Stimulated activated naive CD8-positive, alpha-beta T cell treated with anti-CD3 and anti-CD28 coated beads, Interleukin-15, Interleukin-2, amounts not matched to agents 100 U/mL and 50 U/mL, for 24 hours (primary cell): ENCODE measurements at regions not wholly inside any gene's neighbourhood (a gene's known extent, or its start where the extent isn't known, plus 50 kb on each side); places are given as distances from the start of the nearest gene placed in this dataset.

ENCODE experiments used
- ATAC-seq: fragments of 150-1000 bp; cut with Tn5 transposase; one replicate; pipeline ENCODE4 v1.10.0; 2021
- DNase-seq: peaks from one replicate; pipeline ENCODE4 v3.0.0; 2021

DNA sequence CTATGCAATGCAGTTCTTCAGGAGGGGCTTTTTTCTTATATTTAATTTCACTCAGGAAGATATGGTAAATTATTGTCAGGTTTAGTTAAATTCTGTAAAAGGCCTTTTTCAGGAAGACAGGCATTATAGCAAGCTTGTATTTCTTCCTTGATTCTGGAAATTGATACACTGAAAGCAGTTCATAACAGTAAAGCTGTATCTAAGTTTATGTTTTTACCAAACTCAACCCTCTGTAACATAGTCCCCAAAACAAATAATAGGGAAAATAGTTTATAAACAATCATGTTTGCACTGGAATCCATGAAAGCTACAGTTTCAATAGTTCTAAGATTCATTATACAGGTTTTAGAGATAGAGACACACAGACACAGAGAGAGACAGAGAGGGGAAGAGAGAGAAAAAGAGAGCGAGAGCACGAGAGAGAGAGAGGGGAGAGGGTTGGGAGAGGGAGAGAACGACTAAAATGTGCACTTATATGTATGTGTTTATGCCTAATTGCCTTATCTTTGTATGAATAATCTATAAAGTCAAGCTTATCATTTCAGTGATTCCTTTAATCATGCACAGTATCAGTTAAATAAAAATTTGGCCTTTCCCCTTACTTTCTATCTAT, 454.4 kb downstream of the RFPL4B start:
- ATAC-seq (no peak), DNase-seq (no peak)

DNA sequence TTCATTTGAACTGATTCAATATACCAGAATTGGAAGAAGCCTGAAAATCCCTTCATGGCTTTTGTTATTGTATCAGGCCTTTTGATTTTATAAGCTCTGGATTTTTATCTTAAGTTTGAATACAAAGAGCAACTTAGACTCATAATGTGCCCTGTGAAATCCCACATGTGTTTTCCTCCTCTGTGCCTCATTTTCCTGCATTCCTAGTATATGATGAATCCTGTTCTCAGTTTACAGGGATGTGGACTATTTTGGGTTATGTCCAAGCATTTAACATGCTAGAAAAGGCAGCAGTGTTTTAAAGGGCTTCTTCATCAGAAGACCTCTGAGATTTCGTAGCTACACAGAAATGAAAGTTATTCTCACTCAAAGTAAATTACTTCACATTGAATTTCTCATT, 455.0 kb downstream of the RFPL4B start:
- no peak for DNase-seq
- no peak for ATAC-seq

DNA sequence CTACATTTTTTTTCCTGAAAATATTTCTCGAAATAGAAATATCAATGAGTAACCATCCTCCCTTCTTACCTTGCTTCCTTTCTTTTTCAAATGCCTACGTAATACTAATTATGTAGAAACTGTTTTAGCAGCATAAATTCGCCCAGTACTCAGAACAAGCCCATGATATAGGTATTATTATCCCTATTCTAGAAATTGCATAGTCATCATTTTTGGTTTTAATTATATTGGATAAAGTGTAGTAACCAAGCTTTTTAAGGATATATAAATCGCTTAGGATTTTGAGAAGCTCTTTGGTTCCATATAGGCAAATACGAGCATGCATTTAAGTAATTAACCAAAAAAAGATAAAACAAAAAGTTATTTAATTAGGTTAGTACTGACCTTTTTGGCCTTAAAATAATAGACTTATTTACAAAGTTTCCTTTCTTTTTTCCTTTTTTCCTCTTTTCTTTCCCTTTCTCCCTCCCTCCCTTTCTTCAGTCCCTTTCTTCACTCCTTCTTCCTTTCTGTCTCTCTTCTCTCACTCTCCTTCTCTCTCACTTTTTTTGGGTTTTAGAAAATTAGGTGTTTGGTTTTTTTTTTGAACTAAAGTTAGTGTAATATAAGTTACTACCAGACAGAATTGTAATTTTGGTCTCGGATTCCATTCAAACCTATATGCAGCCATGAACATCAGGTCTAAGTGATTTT, 457.7 kb downstream of the RFPL4B start:
- ATAC-seq, result no peak
- no peak for DNase-seq

DNA sequence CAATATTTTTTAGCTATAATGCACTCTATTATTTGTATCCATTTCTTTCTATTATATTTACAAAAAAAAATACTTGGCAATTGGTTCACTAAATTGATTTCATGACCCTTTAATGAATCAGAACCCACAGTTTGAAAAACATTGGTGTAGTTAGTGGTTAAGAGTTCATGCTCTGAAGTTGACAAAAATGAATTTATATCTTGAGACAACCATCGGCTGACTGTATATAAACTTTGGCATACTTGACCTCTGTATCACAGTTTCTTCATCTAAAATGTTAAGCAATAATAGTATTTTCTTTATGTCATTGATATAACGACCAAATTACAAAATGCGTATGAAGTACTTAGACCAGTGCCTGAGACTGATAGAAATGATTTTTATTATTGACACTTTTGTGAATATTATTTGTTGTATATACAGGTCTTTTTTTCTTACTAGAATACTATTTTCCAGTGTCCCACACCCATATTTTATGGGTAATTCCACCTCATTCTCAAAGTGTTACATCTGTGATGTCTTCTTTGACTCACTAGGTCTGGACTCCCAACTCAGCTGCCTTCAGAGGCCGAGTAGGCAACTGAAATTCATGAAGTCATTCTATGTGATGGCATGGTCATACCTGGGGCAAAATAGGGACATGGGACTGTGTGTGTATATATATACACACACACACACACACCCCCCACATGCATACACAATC, 459.2 kb downstream of the RFPL4B start:
- DNase-seq (no peak), ATAC-seq (no peak)

DNA sequence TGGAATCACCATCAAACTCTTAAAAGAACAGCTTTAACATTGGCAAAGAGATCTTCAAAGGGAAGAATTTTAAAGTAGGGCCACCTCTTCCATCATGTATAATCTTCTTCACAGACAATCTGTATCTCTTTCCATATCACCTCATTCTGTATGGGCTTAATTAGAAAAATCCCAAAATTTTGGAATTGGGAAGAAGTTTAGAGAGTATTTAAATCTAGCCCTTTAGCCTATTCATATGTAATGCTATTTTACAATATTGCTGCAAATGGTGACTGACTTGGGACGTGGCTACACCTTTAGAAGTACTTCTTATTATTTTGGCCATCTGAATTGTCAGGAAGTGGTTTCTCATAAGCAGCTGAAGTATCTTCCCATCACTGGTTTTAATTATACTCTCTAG, 474.3 kb downstream of the RFPL4B start:
- DNase-seq (no peak), ATAC-seq (no peak)

DNA sequence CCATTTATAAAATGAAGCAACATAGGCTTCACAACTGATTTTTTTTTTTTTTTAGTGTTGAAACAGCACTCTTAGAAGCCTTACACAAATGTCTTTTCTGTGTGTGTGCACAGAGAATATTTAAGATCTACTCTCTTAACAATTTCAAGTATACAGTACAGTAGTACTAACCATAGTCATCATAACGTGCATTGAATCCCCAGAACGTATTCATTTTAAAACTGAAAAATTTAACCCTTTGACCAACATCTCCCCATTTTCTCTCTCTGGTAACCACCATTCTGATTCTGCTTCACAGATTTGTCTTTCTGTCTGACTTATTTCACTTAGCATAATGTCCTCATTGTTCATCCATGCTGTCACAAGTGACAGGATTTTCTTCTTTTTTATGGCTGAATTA, 475.6 kb downstream of the RFPL4B start:
- DNase-seq (no peak), ATAC-seq (no peak)

DNA sequence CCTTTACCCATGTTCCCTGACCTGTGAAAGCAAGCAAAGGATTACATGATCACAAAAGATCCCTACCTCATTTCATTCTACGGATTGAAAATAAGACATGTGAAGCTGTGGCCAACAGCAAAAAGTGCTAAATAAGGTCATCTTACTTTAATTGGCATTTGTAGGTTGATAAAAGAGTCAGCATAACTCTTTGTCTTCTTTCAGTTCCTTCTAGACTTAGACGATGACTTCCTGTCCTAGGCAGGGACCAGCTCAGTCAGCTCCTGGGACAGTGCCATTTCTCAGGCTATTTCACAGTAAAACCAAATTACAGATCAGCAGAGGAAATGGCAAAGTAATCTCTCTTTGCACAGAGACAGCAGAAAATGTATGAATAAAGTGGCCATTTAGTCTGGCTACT, 480.7 kb downstream of the RFPL4B start:
- no peak for DNase-seq
- ATAC-seq, result no peak

DNA sequence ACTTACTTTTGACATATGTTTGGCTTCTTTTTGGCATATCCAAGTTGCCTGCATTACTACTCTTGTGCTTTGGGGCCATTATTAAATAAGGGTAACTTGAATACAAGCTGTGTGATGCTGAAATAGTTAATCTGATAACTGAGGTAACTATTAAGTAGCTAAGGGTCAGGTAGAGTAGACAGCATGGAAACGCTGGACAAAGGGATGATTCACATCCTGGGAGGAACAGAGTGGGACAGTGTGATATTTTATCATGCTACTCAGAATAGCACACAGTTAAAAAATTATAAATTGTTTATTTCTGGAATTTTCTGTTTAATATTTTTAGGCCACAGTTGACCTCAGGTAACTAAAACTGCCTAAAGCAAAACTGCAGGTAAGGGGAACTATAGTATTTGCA, 483.9 kb downstream of the RFPL4B start:
- DNase-seq (no peak), ATAC-seq (no peak)

DNA sequence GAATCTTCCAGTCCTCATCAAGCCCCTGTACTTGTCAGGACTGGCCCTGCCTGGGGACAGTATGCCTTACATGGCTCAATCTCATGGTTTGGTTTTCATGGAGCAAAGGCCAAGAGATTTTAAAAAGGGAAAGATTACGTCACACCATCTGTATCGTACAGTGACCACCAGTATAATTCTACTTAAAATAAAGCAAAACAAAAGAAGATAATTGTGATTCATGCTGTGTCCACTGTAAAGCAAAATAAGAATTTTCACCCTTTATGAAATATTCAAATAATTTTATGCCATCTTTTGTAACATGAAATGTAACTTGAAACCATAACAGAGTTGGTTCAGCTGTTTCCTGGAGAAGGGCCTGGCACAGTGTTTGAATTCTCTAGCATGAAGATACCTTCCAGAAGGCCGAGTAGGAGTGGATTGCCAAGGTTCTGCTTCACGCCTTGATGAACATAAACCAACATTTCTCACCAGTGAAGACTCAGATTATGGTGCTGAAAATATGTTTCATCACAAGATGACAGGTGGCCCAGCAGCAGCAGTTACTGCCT, 486.5 kb downstream of the RFPL4B start:
- ATAC-seq, result no peak
- no peak for DNase-seq

DNA sequence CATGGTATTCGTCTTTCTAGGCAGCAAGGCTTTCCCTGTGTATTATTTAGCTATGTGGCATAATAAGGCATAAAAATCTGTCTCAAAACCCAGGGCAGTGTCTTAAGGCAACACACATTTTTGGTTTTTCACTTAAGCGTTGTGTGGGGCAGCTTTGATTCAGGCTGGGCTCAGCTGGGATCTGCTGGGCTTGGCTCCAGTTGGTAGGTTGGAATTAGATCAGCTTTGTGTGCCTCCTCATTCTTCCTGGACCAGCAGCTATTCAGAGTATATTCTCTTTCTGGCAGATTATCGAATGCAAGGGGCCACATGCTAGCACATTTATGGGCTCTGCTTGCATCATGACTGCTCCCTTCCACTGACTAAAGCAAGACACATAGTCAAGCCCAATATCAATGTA, 487.9 kb downstream of the RFPL4B start:
- DNase-seq (no peak), ATAC-seq (no peak)

DNA sequence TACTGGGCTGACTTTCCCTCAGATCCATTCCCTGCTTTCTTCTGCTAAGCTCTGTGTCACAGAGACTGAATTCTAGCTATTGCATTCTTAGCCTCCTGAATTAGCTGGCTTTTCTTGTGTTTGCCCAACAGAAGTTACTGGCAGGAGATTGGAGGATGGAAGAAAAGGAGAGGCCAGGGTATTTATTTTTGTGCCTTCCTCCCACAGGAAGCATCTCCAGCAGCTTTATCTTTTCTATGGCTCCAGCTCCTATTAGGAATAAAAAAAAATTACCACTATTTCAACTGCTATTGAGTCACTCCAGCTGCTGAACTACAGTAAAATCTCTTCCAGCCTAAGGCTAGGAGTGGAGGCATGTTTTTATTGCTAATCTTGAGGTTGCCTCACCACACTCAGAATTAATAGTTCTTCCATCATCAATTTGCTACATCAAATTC, 492.4 kb downstream of the RFPL4B start:
- no peak for DNase-seq
- no peak for ATAC-seq

DNA sequence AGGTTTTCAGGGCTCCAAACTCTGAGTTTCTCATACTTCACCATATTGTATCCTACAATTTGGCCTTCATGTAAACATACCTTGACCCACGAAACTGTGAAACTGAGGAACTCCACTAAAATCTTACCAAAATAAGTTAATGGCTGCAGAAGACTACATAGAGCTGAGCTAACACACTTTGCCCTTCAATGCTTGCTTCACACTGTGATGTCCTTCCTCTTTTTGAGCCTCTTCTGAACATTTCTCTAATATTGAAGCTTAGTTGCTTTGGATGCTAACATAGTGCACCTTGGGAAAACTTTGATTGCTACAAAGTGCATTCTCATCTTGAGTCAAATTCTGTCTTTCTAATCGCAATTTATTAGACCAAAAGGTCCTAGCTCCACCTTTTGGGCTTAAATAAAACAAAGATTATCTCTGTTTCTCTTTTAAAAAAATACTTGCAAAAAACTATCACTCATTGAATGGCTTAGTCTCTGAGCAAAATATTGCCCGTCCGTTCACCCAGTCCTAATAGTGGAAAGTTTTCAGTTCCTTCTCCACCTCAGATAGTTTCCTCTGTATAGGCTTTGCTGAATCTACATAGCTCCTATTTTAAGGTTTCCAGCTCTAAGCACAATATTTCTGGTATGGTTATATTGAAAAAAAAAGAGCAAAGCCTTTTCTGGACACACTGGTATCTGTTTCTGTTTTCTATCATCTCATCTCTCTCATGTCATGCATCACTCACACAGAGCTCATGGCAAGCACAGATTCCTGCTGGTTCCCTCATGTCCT, 494.6 kb downstream of the RFPL4B start:
- no peak for ATAC-seq

DNA sequence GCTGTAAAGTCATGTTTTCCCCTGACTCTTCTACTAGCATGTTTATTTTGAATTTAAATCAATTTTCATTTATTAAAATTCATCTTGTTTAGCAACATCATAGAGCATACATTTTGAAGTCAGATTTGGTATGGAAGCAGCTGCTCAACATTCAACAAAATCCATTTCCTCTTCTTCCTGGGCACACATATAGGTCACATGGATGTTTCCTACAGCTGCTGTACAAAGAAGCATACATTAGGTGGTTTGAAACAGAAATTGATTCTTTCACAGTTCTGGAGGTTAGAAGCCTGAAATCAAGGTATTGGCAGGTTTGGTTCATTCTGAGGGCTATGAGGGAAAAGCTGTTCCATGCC, 495.2 kb downstream of the RFPL4B start:
- ATAC-seq (no peak), DNase-seq (no peak)

More for the DNA sequence above, 494.6 kb downstream of the RFPL4B start:
- no peak for DNase-seq

DNA sequence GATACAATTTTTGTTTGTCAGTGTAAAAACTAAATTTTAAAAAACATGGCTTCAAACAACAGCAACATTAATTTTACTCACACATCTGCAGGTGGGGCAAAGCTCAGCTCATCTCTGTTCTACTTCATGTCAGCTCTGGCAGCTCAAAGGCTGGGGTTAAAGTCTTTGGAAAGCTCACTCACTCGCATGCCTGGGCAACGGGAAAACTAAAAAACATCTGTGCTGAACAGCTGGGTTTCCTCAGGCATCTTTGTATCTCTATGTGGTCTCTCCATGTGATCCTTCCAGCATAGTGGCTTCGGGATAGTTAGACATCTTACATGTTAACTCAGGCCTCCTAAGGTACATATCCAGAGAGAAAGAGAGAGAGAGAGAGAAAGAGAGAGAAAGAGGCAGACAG, 499.6 kb downstream of the RFPL4B start:
- DNase-seq, result no peak

DNA sequence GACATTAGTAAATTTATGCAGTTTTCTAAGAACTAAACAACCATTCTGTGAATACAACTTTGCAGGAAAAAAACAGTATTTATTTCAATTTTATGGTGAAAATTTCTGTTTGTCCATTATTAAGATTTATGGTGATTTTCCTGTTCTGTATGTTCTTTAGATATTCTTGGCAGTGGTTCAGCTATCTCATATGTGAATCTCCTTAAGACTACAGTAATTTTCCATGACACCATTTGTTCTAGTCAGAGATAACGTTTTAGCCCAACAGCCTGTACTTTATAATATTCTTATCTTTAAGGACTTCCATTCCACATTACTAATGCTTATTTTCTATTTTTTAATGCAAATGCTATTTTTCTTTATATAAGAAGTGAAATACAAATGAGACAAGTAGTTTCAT, 504.0 kb downstream of the RFPL4B start:
- no peak for DNase-seq
- ATAC-seq, result no peak

More for the DNA sequence above, 499.6 kb downstream of the RFPL4B start:
- no peak for ATAC-seq

DNA sequence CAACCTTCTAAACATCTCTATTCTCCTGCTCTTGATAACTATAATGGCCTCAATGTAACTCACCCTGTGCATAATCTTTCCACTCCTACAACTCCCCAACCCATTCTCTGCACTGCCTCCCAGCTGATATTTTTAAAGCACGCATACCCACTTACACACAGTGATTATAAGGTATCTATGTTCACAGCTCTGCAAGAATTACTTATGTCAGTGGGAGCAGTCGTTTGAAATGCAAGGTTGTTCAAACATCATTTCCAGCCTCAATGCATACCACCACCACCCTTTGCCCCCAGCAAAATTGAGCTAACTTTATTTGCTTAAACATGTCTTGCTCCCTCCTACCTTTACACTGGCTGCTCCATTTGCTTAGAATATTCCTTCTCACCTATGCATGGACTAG, 506.0 kb downstream of the RFPL4B start:
- ATAC-seq, result no peak
- DNase-seq, result no peak

DNA sequence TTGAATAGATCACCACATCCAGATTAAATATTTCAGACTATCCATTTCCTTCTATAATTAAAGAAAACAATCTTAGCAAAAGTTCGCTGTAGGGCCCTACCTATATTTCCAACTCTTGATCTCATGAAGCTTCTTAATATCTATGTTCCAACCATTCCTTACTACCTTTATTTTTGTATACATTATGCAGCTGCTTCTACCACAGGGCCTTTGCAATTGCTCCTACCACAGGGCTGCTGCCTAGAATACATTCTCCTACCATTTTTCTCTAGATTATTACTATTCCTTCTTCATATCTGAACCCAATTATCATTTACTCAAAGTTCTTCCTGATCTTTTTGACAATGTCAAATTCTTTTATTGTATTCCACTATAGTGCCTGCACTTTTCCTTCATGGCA, 516.6 kb downstream of the RFPL4B start:
- ATAC-seq (no peak), DNase-seq (no peak)

DNA sequence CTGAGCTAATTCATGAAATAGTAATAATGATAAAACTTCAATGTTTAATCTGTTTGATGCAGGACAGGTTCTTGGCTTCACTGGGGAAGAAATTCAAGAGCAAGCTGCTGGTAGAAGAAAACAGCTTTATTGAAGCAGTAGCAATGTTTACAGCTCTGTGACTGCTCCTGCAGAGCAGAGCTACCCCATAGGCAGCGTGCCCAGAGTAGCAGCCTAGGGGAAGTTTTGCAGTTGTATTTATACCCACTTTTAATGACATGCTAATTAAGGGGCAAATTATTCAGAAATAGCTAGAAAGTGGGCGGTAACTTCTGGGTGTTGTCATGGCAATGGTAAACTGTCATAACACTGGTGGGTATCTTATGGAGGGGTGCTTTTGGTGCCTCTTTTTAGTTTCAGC, 518.0 kb downstream of the RFPL4B start:
- no peak for DNase-seq
- ATAC-seq, result no peak

DNA sequence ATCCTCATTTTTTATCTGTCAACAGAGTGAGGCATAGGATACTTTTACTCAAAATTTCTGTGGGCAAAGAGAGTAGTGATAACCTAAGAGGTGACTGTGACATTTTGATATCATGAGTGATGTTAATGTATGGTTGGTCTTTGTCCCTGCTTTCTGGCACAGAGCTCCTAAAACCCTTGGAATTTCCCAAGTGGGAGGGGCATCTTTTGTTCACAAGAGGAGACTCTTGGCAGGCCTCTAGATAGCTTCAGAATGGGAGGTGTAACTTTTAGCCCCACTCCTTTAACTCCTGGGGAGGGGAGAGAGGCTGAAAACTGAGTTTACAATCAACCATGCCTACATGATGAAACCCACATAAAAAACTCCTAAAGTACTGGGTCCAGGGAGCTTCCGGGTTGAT, 527.8 kb downstream of the RFPL4B start:
- DNase-seq (no peak), ATAC-seq (no peak)

DNA sequence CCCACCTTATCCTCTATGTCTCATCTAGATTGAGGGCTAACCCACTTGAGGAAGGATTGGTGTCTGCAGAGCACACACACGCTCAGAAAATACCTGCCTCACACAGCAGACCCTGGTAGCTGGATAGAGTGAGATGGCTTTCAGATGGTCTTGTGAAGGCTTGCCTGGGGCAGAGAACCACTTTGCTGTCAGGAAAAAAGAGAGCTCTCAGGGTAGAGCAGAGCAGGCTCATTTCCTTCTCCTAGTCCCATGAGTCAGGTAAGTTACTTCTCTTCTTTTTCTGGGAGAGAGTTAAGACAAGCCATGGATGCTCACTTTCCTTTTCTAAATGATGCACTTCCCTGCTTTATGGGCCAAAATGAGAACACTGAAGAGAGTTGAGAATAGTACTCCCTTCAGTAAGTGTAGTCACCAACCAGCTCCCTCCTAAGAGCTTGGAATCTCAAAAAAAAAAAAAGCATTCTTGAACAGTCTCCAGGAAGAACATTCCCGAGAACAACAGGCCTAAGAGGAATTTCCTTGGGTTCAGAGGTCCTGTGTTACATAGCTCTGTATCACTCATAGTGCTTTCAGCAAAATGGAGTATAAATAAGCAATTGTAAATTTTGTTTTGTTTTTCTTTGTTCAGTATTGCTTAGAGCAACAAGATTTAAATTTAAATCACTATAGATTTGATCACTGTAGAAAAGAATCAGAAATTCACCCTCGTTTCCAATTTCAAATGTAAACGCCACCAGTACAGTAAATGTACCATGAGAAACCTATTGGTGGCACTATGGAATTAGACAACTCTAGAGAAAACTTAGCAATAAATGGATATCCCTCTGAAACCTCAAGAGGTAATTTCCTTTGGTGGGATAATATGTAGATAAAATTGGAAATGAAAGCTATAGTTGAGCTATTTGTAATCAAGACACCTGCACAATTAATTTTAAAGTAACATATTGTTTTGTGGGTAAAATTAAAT, 530.3 kb downstream of the RFPL4B start:
- ATAC-seq (no peak), DNase-seq (no peak)

DNA sequence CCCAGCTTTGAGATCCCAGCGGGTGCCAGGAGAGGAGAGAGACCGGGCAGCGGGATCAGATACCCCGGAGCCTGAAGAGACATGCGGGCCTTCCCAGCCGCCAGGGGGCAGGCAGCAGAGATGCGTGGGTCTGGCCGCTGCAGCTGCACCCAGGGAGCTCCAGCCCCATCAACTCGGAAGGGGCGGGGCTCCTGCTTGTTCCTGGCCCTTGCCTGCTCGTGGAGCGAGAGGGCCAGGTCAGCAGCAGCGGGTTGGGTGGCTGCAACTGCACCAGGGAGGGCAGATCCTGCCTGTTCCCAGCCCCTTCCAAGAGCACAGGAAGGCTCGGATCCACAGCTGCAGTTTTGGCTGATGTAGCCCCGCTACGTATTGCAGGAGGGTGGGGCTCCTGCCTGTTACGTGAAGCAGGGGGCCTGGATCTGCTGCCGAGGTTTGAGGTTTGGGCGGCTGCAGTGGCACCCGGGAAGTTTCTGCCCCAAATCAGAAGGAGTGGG, 532.8 kb downstream of the RFPL4B start:
- DNase-seq, result no peak

More for the DNA sequence above, 532.8 kb downstream of the RFPL4B start:
- ATAC-seq, result no peak
